Hematopoietic multipotent progenitor cell treated with erythropoietin and hydrocortisone succinate and interleukin-3 and kit ligand, for 17 days (in vitro differentiated cells): ENCODE measurements at regions not wholly inside any gene's neighbourhood (a gene's known extent, or its start where the extent isn't known, plus 50 kb on each side); places are given as distances from the start of the nearest gene placed in this dataset.

ENCODE experiments used
- DNase-seq: peaks from one replicate; pipeline ENCODE4 v3.0.0-alpha.2; 2015; ENCODE audit warnings: low spot score

- DNase-seq = no peak
These were observed 297.0 kb downstream of the HNRNPD start for GRCh38 chr4:82076809-82077208.

- no peak for DNase-seq
These were observed 297.4 kb downstream of the HNRNPD start for GRCh38 chr4:82076359-82076758.

GRCh38 chr4:82071951-82072350, 301.8 kb downstream of the HNRNPD start:
- DNase-seq = no peak

GRCh38 chr4:82069883-82070638, 303.7 kb downstream of the HNRNPD start:
- DNase-seq = no peak

- no peak for DNase-seq
These were observed 310.8 kb downstream of the HNRNPD start for GRCh38 chr4:82063017-82063416.

GRCh38 chr4:82057990-82058544, 315.7 kb downstream of the HNRNPD start:
- no peak for DNase-seq

GRCh38 chr4:82055156-82055555, 318.6 kb downstream of the HNRNPD start:
- no peak for DNase-seq

GRCh38 chr4:82053396-82053795, 320.4 kb downstream of the HNRNPD start:
- no peak for DNase-seq

- DNase-seq = no peak
These were observed 323.0 kb downstream of the HNRNPD start for GRCh38 chr4:82050796-82051195.

- DNase-seq = no peak
These were observed 324.5 kb downstream of the HNRNPD start for GRCh38 chr4:82049294-82049693.

GRCh38 chr4:82047731-82048130, 326.1 kb downstream of the HNRNPD start:
- no peak for DNase-seq

GRCh38 chr4:82046796-82047195, 327.0 kb downstream of the HNRNPD start:
- DNase-seq = no peak

GRCh38 chr4:82045267-82045666, 328.5 kb downstream of the HNRNPD start:
- no peak for DNase-seq

GRCh38 chr4:82044141-82044993, 329.4 kb downstream of the HNRNPD start:
- DNase-seq = no peak

- no peak for DNase-seq
These were observed 330.0 kb downstream of the HNRNPD start for GRCh38 chr4:82043809-82044137.

GRCh38 chr4:82043081-82043808, 330.5 kb downstream of the HNRNPD start:
- DNase-seq = no peak

GRCh38 chr4:82042042-82042441, 331.7 kb downstream of the HNRNPD start:
- no peak for DNase-seq

- no peak for DNase-seq
These were observed 334.9 kb downstream of the HNRNPD start for GRCh38 chr4:82038936-82039335.

- DNase-seq = no peak
These were observed 337.6 kb downstream of the HNRNPD start for GRCh38 chr4:82036181-82036580.

- no peak for DNase-seq
These were observed 338.9 kb downstream of the HNRNPD start for GRCh38 chr4:82034878-82035277.

GRCh38 chr4:82033862-82034261, 339.9 kb downstream of the HNRNPD start:
- no peak for DNase-seq

- no peak for DNase-seq
These were observed 342.3 kb downstream of the HNRNPD start for GRCh38 chr4:82031376-82031927.
